GM12873 (cell line): ENCODE measurements at regions not wholly inside any gene's neighbourhood (a gene's known extent, or its start where the extent isn't known, plus 50 kb on each side); places are given as distances from the start of the nearest gene placed in this dataset.

Source experiments
- CTCF ChIP-seq: IDR thresholded peaks from 2 replicates; pipeline ENCODE4 v1.5.1; 2012; ENCODE audit warnings: low read depth, mild to moderate bottlenecking, moderate library complexity, low read length, control low read depth; ENCODE audit not compliant: insufficient read depth; ENCODE audit errors: missing control alignments

- TF ChIP-seq CTCF: no peak
Observed at GRCh38 chr16:27704252-27704651, 154.3 kb downstream of the KATNIP start.

- no peak for TF ChIP-seq CTCF
Observed at GRCh38 chr16:27706156-27706865, 156.4 kb downstream of the KATNIP start.

GRCh38 chr16:27706866-27707685 lies 157.1 kb downstream of the KATNIP start:
- no peak for TF ChIP-seq CTCF

- TF ChIP-seq CTCF: no peak
Observed at GRCh38 chr16:27708651-27709050, 158.7 kb downstream of the KATNIP start.

GRCh38 chr16:27712251-27712711 lies 162.3 kb downstream of the KATNIP start:
- TF ChIP-seq CTCF: no peak

- TF ChIP-seq CTCF: no peak
Observed at GRCh38 chr16:27717726-27718125, 167.8 kb downstream of the KATNIP start.

GRCh38 chr16:27718201-27719105 lies 168.5 kb downstream of the KATNIP start:
- TF ChIP-seq CTCF: no peak
